DOHH2 (cell line): ENCODE measurements at regions not wholly inside any gene's neighbourhood (a gene's known extent, or its start where the extent isn't known, plus 50 kb on each side); places are given as distances from the start of the nearest gene placed in this dataset.

Experiments
- H3F3A ChIP-seq: fragments of 200-600 bp; sonication (generic), shearing (Covaris generic); 2 replicates; pipeline ENCODE4 v1.6.0; 2016; ENCODE audit warnings: antibody characterized with exemption, mild to moderate bottlenecking; ENCODE audit not compliant: control insufficient read depth, insufficient read depth
- H3K27ac ChIP-seq: fragments of 200-600 bp; sonication (generic); 2 replicates; pipeline ENCODE4 v1.5.1; 2014; ENCODE audit warnings: low read depth, mild to moderate bottlenecking, low read length, moderate library complexity
- H3K27me3 ChIP-seq: fragments of 200-600 bp; sonication (generic); 2 replicates; pipeline ENCODE4 v1.6.1; 2014; ENCODE audit warnings: mild to moderate bottlenecking, low read length, mixed read lengths; ENCODE audit not compliant: control insufficient read depth
- H3K36me3 ChIP-seq: fragments of 200-600 bp; sonication (generic); 2 replicates; pipeline ENCODE4 v1.6.1; 2014; ENCODE audit warnings: mild to moderate bottlenecking, low read length, moderate library complexity, mixed read lengths; ENCODE audit not compliant: control insufficient read depth
- H3K4me1 ChIP-seq: fragments of 200-600 bp; sonication (generic); 2 replicates; pipeline ENCODE4 v1.6.1; 2014; ENCODE audit warnings: mild to moderate bottlenecking, low read length, mixed read lengths; ENCODE audit not compliant: control insufficient read depth
- H3K4me2 ChIP-seq: fragments of 200-600 bp; sonication (generic); 2 replicates; pipeline ENCODE4 v1.6.0; 2014; ENCODE audit warnings: mild to moderate bottlenecking, low read length, moderate library complexity
- H3K4me3 ChIP-seq: fragments of 200-600 bp; sonication (generic); 2 replicates; pipeline ENCODE4 v1.5.1; 2014; ENCODE audit warnings: mild to moderate bottlenecking, low read length, mixed read lengths
- H3K79me2 ChIP-seq: fragments of 200-600 bp; sonication (generic); 2 replicates; pipeline ENCODE4 v1.6.1; 2014; ENCODE audit warnings: mild to moderate bottlenecking, low read length, mixed read lengths; ENCODE audit not compliant: control insufficient read depth
- H3K9me2 ChIP-seq: fragments of 200-600 bp; sonication (generic); replicated peaks from 2 replicates; pipeline ENCODE4 v1.6.1; 2014; ENCODE audit warnings: mild to moderate bottlenecking, low read length, mixed read lengths; ENCODE audit not compliant: control insufficient read depth
- H3K9me3 ChIP-seq: fragments of 200-600 bp; sonication (generic); 2 replicates; pipeline ENCODE4 v1.6.1; 2014; ENCODE audit warnings: antibody characterized with exemption, low read length, mixed read lengths; ENCODE audit not compliant: control insufficient read depth, insufficient read depth
- H4K20me1 ChIP-seq: fragments of 200-600 bp; sonication (generic); 2 replicates; pipeline ENCODE4 v1.6.0; 2014; ENCODE audit warnings: low read depth, mild to moderate bottlenecking, antibody characterized with exemption, low read length, moderate library complexity; ENCODE audit not compliant: control insufficient read depth, insufficient read depth
- EZH2phosphoT487 ChIP-seq: fragments of 200-600 bp; sonication (generic); IDR thresholded peaks from 2 replicates; pipeline ENCODE4 v1.6.1; 2017; ENCODE audit warnings: borderline replicate concordance, mild to moderate bottlenecking, antibody characterized with exemption, low read length, moderate library complexity, mixed read lengths
- TF ChIP-seq, protein P1 (sequence below): fragments of 200-600 bp; sonication (generic); IDR thresholded peaks from one replicate; pipeline ENCODE4 v1.5.1; 2014; ENCODE audit warnings: antibody characterized with exemption, mild to moderate bottlenecking, low read depth, low read length; ENCODE audit not compliant: poor library complexity, severe bottlenecking

DNA sequence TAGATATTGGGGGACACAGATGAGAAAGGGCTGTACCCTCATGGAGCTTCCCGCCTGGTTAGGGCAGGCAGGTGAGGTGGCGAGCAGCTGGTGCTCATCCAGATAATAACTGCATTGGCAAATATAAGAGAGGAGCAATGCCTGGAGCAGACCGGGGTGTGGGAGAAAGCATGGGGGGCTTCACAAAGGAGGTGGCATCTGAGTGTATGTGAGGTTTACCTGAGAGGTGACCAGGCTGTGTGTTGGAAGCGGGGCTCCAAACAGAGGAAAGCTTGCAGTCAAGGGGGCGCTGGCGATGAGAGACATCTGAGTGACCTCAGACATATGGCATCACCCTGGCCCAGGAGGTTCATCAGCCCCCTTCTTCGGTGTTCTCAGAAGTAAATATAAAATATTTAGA is 72.1 kb upstream of the PMEPA1 start:
- Histone ChIP-seq H3K4me1 (peaks cover 6% of the 10 kb centered on the region), H3F3A (no peaks in the 10 kb centered on the region), H3K27me3 (peaks cover 27% of the 10 kb centered on the region), H3K79me2 (no peaks in the 10 kb centered on the region), H3K4me3 (no peak overlapping the region), H3K27ac (no peak overlapping the region), H3K9me3 (no peaks in the 10 kb centered on the region), H3K4me2 (no peak overlapping the region), H3K36me3 (no peaks in the 10 kb centered on the region), H3K9me2 (no peaks in the 10 kb centered on the region), H4K20me1 (no peaks in the 10 kb centered on the region)
- TF ChIP-seq, protein P1, sequence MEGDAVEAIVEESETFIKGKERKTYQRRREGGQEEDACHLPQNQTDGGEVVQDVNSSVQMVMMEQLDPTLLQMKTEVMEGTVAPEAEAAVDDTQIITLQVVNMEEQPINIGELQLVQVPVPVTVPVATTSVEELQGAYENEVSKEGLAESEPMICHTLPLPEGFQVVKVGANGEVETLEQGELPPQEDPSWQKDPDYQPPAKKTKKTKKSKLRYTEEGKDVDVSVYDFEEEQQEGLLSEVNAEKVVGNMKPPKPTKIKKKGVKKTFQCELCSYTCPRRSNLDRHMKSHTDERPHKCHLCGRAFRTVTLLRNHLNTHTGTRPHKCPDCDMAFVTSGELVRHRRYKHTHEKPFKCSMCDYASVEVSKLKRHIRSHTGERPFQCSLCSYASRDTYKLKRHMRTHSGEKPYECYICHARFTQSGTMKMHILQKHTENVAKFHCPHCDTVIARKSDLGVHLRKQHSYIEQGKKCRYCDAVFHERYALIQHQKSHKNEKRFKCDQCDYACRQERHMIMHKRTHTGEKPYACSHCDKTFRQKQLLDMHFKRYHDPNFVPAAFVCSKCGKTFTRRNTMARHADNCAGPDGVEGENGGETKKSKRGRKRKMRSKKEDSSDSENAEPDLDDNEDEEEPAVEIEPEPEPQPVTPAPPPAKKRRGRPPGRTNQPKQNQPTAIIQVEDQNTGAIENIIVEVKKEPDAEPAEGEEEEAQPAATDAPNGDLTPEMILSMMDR, result no peak
- no peak for TF ChIP-seq EZH2phosphoT487

DNA sequence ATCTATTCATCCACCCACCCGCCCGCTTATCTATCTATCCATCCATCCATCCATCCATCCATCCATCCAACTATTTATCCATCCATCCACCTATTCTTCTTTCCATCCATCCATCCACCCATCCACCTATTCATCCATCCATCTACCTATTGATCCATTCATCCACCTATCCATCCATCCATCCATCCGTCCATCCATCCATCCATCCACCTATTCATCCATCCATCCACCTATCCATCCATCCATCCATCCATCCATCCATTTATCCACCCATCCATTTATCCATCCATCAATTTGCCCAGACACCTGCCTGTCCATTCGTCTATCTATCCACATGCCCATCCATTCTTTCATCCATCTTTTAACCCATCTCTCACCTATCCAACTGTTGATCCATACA is 71.1 kb upstream of the PMEPA1 start:
- peaks cover 6% of the 10 kb centered on the region for H3K4me1 ChIP-seq
- TF ChIP-seq, protein P1, result no peak
- no peak for TF ChIP-seq EZH2phosphoT487
- H3K9me2 ChIP-seq, result no peaks in the 10 kb centered on the region
- H3K4me3 ChIP-seq, result no peak overlapping the region
- H3K36me3 ChIP-seq, result no peaks in the 10 kb centered on the region
- H3K27me3 ChIP-seq, result peaks cover 28% of the 10 kb centered on the region
- H3K9me3 ChIP-seq, result no peaks in the 10 kb centered on the region
- no peak overlapping the region for H3K4me2 ChIP-seq
- H3K27ac ChIP-seq, result no peak overlapping the region
- H3K79me2 ChIP-seq, result no peaks in the 10 kb centered on the region
- H4K20me1 ChIP-seq, result no peaks in the 10 kb centered on the region
- no peaks in the 10 kb centered on the region for H3F3A ChIP-seq

DNA sequence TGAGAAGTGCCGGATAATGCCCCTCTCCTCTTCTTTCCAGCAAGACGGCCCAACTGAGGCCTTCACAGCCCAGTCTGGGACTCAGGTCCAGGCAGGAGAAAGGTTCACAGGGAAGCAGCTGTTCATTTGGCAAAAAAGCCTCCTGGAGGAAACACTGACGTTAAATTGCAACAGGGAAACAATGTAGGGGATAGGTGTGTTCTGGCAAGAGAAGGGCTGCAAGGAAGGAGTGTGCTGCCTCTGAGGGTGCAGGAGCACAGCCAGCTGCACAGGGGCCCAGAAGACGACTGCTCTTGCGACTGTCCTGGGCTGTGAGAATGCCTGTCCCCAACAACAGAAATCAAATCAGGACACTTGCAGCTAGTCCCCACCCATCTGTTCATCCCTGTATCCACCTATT is 70.6 kb upstream of the PMEPA1 start:
- Histone ChIP-seq H3F3A (no peaks in the 10 kb centered on the region), H4K20me1 (no peaks in the 10 kb centered on the region), H3K4me2 (no peak overlapping the region), H3K36me3 (no peaks in the 10 kb centered on the region), H3K9me2 (no peaks in the 10 kb centered on the region), H3K79me2 (no peaks in the 10 kb centered on the region), H3K9me3 (no peaks in the 10 kb centered on the region), H3K27ac (no peak overlapping the region), H3K4me1 (peaks cover 6% of the 10 kb centered on the region), H3K27me3 (peaks cover 33% of the 10 kb centered on the region), H3K4me3 (no peak overlapping the region)
- no peak for TF ChIP-seq EZH2phosphoT487
- TF ChIP-seq, protein P1, result no peak

DNA sequence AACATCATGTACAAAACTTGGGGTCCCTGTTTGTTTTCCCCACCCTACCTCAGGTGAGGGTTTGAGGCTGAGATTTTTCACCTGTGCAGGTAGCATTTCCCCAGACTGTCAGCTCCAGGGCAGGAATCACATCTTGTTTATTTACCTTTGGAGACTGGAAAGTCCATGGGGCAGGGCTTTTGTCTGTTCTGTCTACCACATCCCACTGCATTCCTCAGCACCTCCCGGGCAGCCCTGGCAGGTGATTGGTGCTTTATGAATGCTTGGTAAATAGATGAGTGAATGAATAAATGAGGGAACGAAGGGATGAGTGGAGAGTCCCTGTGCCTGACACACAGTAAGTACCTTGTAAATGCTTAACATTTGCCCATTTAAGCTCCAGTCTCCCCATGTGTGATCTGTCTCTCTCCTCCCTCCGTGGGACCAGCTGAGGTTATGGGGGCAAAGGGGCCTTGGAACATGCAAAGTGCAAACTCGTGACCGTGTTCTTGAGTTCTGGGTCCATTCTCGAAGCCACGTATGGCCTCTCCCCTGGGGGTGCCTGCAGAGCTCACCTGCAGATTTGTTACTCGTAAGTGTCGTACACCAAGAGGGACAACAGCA is 69.7 kb upstream of the PMEPA1 start:
- no peak for TF ChIP-seq EZH2phosphoT487
- TF ChIP-seq, protein P1, result no peak
- H3K27ac ChIP-seq, result no peak overlapping the region

More for the DNA sequence above, 69.7 kb upstream of the PMEPA1 start:
- Histone ChIP-seq H3K4me2 (no peak overlapping the region), H3K9me2 (no peaks in the 10 kb centered on the region), H3K9me3 (no peaks in the 10 kb centered on the region), H3K79me2 (no peaks in the 10 kb centered on the region), H3F3A (no peaks in the 10 kb centered on the region), H3K4me3 (no peak overlapping the region), H3K36me3 (no peaks in the 10 kb centered on the region), H3K4me1 (peaks cover 6% of the 10 kb centered on the region), H3K27me3 (peaks cover 35% of the 10 kb centered on the region), H4K20me1 (no peaks in the 10 kb centered on the region)
